ENCODE measurements at regions not wholly inside any gene's neighbourhood (a gene's known extent, or its start where the extent isn't known, plus 50 kb on each side); places are given as distances from the start of the nearest gene placed in this dataset.

- no peak for DNase-seq
These were observed 52.2 kb upstream of the CD83 start for GRCh38 chr6:14065350-14065749.

GRCh38 chr6:14066782-14067406 lies 50.7 kb upstream of the CD83 start:
- peak; percentile 80 for DNase-seq

GRCh38 chr6:14067656-14068055 lies 49.9 kb upstream of the CD83 start:
- peak; percentile 43 for DNase-seq
